ENCODE measurements at regions not wholly inside any gene's neighbourhood (a gene's known extent, or its start where the extent isn't known, plus 50 kb on each side); places are given as distances from the start of the nearest gene placed in this dataset.

DNA sequence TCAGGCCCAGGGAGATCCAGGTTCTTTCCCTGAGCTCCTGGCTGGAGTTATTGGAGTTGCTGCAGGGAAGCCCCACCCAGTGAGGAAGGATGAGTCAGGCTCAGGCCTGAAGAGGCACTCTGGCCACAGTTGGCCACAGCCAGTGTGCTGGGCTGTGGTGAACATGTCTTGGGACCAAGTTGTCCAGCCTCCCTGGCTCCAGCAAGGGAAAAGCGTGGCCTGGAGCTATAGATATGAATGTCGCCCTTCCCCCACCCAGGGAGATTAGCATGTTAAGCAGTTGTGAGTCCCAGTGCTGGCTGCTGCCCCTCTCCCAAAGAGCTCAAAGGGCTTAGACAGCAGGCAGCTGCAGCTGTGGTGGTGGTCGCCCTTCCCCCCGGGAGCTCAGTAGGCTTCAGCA, 963.2 kb downstream of the ROBO2 start:
- no peak for DNase-seq (ENCODE audit: low read depth)

DNA sequence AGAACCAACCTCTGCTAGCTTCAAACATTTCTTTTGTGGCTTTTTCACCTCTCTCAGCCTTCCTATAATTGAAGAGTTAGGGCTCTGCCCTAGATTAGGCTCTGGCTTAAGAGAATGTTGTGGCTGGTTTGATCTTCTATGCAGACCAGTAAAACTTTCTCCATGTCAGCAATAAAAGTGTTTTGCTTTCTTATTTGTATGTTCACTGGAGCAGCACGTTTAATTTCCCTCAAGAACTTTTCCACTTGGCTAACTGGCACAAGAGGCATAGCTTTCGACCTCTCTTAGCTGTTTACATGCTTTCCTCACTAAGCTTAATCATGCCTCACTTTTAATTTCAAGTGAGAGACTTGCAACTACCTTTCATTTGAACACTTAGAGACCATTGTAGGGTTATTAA, 964.7 kb downstream of the ROBO2 start:
- no peak for DNase-seq (ENCODE audit: low read depth)

DNA sequence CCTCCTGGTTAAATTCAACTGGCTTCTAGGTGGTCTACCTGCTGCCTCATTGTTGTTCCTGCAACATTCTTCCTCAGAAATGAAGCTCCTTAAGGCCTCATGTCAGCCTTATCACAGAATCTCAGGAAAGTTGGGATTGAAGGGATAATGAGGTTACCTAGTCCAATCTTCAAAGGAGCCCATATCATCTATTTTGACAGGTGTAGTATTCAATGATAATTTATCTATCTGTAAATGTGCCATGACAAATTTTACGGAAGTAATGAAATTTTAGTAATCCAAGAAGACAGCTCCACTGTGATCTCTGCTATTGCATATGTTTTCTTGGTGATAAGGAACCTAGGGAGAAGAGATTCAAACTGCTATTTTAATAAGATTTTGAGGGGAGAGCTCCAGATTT, 973.8 kb downstream of the ROBO2 start:
- DNase-seq (ENCODE audit: low read depth) = no peak

DNA sequence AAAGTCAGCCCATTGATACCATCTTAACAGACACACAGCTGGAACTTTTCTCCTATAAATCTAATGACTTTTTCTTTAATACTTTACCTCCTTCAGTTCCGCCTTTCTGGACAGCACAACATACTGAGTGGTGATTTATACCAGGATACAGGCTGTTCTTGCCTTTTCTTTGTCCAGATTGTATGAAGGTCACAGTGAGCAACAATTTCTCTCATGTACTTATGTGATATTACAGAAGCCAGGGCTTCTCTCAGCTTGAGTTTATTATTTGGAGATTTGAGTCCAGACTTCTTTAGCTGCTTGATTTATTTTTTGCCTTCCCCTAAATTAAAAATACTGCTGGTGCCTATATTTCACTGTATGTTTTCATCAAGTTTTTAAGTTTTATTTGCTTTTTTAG, 976.0 kb downstream of the ROBO2 start:
- no peak for DNase-seq (ENCODE audit: low read depth)

- no peak for DNase-seq (ENCODE audit: low read depth)
Measured at GRCh38 chr3:78021710-78022109, 981.8 kb downstream of the ROBO2 start.

DNA sequence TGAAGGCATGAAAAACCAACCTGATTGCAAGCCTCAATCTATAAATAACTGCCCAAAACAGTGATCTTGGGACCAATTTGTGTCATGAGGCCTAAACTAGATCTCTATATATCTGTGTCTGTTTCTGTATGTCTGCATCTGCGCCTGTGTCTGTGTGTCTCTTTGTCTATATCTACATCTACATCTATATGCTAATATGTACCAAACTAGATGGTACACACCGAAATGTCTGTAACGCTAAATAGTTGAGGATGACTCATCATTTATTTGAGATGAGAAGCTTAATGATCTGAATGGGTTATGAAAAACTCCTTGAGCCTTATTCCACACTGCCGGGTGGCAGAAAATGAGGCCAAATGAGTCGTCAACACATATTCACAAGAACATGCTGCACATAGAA, 982.3 kb downstream of the ROBO2 start:
- no peak for DNase-seq (ENCODE audit: low read depth)

GRCh38 chr3:78023257-78023656, 983.4 kb downstream of the ROBO2 start:
- no peak for DNase-seq (ENCODE audit: low read depth)

GRCh38 chr3:78025916-78026315, 986.0 kb downstream of the ROBO2 start:
- no peak for DNase-seq (ENCODE audit: low read depth)

GRCh38 chr3:78026318-78026828, 986.5 kb downstream of the ROBO2 start:
- peak; percentile 30 for DNase-seq (ENCODE audit: low read depth)

DNA sequence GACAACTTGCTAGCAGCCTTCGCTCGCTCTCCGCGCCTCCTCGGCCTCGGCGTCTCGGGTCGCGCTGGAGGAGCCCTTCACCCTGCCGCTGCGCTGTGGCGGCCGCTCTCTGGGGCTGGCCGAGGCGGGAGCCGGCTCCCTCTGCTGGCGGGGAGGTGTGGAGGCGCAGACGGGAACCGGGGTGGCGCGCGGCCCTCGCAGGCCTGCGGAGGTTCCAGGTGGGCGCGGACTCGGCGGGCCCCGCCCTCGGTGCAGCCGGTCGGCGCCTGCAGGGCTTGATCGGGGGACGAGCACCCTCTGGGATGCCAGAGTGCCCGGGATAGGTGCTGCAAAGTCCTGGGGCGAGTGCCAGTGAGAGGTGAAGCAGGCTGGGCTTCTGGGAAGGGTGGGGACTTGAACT, 989.9 kb downstream of the ROBO2 start:
- DNase-seq (ENCODE audit: low read depth) = no peak

- no peak for DNase-seq (ENCODE audit: low read depth)
Measured at GRCh38 chr3:78035131-78035641, 995.3 kb downstream of the ROBO2 start.

DNA sequence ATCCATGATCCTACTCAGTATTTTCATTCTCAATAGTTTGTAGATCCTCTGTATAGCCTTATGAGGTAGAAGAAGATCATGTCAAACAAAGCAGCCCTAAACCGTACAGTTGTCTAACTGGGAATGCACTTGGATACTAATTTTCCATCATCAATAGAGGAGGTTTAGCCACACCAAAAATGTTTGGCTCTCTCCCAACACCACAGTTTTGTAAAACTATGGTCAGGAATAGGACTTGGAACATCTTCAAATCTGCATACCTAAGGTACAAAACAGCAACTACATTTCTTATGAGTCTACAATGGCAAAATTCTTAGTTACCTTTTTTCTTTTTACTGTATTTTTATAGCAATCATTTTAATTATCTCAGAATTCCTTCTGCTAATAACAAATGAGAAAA, 1001.6 kb downstream of the ROBO2 start:
- DNase-seq (ENCODE audit: low read depth) = no peak

DNA sequence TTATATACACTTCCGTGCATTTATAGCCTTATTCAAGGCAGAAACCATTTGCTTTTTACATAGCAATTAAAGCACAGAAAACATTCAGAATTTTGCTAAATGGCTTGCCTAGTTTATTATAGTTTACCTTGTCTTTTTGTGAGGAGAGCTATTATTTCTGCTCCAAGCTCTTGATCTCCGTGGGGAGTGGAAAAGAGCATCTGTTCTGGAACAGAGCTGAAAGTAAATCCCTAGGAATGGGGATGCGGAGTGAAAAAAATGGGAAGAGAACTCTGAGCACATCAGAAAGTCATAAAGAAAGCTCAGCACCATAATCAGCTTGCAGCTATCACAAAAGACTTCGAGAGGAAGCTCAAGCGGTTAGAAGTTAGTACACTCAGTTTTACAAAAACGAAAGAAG, 1006.7 kb downstream of the ROBO2 start:
- DNase-seq (ENCODE audit: low read depth) = no peak

DNA sequence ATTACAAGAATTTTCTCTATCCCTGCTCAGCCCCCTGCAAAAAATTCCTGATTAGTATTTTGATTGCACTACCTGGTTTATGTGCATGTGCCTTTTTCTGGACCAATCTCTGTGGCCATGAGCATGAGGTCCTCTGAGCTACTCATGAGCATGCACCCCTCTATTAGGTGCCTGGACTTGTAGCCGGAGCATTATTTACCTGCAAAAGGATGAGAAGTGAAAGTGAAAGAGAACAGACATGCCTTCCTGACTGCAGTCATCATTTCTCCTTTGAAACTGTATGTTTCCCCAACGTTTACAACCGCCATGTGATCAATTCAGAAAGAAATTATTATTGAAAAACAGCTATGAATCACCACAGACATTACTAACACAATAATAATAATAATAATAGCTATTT, 1008.8 kb downstream of the ROBO2 start:
- DNase-seq (ENCODE audit: low read depth) = no peak

- DNase-seq (ENCODE audit: low read depth) = peak; percentile 7
Measured at GRCh38 chr3:78049521-78049920, 1009.6 kb downstream of the ROBO2 start.

DNA sequence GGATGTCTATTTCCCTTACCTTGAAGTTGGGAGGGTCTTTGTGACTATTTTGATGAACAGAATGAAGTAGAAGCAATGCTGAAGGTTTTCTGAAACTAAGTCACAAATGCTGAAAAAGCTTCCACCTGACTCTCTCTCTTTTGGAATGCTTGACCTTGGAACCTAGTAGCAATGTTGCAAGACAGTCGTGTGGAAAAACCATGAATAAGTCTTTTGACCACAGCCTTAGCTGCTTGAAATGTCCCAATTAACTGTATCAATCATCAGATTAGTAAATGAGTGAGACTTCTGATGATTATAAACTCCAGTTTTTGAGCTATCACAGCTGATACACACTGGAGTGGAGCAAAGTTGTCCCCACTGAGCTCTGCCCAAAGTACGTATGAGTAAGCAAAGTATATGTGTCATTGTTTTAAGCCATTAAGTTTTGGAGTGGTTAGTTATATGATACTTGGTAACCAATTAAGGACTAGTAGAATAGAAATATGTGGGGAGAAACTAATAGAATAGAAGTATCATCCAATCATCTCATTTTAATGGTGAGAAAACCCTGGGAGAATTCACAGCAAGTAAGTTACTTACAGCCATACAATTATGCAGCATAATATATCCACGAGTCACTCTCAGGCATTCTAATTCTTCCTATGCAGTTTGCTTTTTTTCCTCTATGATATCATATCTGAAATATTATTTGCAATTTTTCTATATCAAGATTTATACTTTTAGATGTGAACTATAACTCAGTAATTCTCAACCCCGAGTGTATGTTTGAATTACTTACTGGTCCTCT, 1010.6 kb downstream of the ROBO2 start:
- DNase-seq (ENCODE audit: low read depth) = peak; percentile 57

DNA sequence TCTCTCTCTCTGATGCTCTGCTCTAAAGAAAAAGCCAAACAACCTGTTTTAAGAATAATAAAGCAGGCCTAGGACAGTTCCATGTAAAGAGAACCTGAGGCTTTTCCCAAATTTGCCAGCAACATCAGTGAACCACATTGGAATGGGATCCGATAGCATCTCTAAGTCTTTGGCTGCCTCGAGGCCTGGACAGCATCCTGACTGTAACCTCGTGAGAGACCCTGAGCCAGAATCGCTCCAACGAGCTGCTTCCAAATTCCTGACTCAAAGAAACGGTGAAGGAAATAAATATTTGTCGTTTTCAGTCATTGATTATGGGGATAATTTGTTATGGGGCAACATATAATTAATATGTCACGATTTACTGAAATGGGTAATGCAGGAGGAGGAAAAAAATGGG, 1012.8 kb downstream of the ROBO2 start:
- DNase-seq (ENCODE audit: low read depth) = no peak

DNA sequence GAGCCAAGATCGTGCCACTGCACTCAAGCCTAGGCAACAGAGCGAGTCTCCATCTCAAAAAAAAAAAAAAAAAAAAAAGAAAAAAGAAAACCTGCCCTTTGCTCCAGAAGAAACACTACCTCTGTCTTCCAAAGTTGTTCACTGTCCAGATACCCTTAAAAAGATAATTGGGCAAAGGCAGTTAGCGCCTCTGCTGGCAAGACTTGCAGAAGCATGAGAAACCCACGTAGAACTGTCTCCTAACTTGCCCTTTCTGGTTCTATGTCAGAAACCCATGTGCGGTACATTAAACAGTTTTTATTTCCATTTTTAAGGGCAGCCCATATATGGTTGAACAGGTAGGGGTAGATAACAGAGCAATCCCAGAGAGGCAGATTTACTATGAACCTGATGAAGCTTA, 1026.4 kb downstream of the ROBO2 start:
- DNase-seq (ENCODE audit: low read depth) = no peak

GRCh38 chr3:78070188-78070587, 1030.3 kb downstream of the ROBO2 start:
- DNase-seq (ENCODE audit: low read depth) = no peak

DNA sequence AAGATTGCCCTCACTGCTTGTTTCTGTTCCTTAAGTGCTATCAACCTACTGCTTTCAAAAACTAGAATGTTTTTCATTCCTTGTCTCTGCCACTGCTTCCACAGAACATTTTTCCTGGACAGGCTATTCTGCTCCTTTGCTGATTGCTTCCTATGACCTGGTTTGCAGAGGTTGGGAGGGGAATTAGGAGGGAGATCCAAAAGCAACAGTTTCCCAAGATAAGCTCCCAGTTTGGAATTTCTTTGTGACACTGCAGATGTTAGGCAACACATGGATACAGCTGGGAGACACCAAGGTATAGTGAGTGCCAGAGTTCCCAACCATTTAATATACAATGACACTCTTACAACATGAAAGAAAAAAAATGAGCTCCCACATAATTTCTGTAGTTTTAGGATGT, 1036.5 kb downstream of the ROBO2 start:
- no peak for DNase-seq (ENCODE audit: low read depth)

DNA sequence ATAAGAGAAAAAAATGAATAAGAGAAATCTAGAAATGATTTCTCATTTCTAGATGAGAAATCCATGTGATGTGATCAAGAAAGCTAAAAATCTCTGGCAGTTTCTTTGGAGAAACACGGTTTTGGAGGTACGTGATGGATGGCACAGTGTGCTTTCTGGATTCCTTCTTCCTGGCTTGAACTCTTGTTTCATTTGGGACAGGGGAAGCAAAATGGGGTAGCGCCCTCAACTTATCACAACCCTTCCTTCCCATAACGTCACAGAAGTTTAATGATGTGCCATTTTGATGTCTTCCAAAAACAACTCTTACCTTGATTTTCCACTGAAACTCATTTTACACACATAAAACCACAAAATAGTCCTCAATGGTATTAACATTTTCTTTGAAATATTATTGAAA, 1037.3 kb downstream of the ROBO2 start:
- DNase-seq (ENCODE audit: low read depth) = no peak

GRCh38 chr3:78077842-78078241, 1037.9 kb downstream of the ROBO2 start:
- DNase-seq (ENCODE audit: low read depth) = no peak

DNA sequence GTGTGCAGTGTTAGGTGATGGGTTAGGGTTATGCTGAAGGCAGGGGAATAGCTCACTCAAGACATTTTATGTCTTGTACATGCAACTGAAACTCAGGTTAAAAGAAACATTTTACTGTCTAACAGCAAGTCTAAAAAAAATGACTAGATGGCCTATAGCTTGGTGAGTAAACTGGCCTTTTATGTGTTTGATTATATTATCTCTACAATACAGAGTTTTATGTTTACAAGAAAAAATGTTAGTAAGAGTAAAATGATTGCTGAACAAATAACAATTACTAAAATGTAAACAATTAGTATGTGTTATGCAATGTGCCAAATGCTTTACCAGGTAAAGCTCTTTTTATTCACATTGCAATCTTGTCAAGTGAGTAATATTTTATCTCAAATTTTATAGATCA, 1039.6 kb downstream of the ROBO2 start:
- no peak for DNase-seq (ENCODE audit: low read depth)

DNA sequence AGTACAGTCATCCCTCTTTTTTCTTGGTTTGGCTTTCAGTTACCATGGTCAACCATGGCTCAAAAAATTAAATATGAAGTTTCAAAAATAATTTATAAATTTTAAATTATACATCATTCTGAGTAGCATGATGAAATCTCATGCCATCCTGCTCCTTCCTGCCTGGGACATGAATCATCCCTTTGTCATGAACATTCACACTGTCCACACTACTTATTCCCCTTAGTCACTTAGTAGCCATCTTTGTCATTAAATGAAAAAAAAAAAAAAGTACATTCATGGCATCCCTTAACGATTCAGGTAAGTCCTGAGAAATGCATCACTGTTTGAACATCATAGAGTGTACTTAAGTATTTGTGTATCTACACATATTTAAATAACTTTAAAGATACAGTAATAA, 1046.3 kb downstream of the ROBO2 start:
- DNase-seq (ENCODE audit: low read depth) = peak; percentile 8
